LHCN-M2 (cell line): ENCODE measurements at regions not wholly inside any gene's neighbourhood (a gene's known extent, or its start where the extent isn't known, plus 50 kb on each side); places are given as distances from the start of the nearest gene placed in this dataset.
A peak's percentile ranks its signal among the peaks of the same experiment; 100 is the strongest.
"Not testable (repeated sequence)": the region's sequence is repeated elsewhere in the genome, so short reads cannot be mapped to it uniquely, and the experiment has no call there.

Experiments used
- DNase-seq: peaks from one replicate; pipeline ENCODE4 v3.0.0-alpha.2; 2012; ENCODE audit warnings: low read depth

GRCh38 chr10:130261766-130262165, 125.6 kb downstream of the GLRX3 start:
- DNase-seq = no peak

GRCh38 chr10:130263289-130263688, 127.1 kb downstream of the GLRX3 start:
- DNase-seq = no peak

DNA sequence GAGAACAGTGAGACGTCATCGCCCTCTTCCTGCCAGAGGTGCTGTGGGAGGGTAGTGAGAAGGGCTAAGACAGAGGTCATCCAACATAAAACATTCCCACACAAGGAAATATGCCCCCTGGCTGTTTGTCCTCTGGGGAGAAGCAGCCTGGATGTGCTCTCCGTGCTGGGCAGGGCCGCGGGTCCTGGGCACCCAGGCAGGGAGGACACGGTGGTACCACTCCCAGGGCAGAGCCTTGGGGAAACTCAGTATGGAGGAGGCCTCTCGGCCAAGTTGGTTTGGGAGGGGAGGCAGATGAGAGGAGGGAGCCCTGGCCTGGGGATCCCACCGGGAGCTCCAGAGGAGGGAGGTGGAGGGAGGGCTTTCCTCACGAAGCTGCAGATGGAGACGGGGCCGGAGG, 129.4 kb downstream of the GLRX3 start:
- DNase-seq = no peak

DNA sequence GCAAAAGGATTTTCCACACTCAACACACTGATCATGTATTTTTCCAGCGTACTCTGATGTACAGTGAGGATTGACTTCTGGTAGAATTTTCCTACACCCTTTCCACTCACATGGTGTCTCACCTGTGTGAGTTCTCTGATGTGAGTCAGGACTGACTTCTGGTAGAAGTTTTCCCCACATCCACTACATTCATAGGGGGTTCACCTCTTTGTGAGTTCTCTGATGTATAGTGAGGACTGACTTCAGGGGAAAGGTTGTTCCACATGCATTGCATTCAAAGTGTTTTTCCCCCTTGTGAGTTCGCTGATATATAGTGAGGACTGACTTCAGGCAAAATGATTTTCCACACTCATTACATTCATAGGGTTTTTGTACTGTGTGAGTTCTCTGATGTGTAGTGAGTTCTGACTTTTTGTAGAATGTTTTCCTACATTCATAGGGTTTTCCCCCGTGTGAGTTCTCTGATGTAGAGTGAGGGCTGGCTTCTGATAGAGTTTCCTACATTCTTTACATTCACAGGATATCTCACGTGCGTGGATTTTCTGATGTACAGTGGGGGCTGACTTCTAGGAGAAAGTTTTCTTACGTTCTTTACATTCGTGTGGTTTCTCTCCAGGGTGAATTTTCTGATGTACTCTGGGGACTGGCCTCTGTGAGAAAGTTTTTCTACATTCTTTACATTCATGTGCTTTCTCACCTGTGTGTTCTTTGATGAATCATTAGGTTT, 146.5 kb downstream of the GLRX3 start:
- no peak for DNase-seq

- no peak for DNase-seq
Measured at GRCh38 chr10:130283219-130283545, 147.0 kb downstream of the GLRX3 start.

DNA sequence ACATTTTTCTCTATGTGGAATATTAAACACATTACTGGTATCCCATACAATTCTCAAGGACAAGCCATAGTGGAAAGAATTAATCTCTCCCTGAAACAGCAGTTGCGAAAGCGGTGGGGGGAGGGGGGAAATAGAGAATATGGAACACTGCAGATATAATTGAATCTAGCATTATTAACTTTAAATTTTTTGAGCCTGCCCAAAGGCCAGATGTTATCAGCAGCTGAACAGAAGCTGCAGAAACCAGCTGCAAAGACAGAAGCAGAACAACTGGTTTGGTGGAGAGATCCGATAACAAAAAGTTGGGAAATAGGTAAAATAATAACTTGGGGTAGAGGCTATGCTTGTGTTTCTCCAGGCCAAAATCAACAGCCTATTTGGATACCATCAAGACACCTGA, 159.6 kb downstream of the GLRX3 start:
- not testable (repeated sequence) for DNase-seq

DNA sequence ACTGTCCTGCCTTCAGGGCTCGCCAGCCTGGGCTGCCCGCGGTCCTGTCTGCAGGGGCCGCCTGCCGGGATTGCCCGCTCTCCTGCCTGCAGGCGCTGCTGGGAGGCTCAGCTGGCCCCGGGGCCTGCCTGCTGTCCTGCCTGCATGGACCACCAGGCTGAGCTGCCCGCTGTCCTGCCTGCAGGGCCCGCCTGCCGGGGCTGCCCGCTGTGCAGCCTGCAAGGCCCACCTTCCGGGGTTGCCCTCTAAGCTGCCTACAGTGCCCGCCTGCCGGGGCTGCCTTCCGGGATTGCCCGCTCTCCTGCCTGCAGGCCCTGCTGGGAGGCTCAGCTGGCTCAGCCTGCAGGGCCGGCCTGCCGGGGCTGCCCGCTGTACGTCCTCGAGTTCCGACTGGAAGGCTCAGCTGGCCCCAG, 164.4 kb downstream of the GLRX3 start:
- peak; percentile 55 for DNase-seq

DNA sequence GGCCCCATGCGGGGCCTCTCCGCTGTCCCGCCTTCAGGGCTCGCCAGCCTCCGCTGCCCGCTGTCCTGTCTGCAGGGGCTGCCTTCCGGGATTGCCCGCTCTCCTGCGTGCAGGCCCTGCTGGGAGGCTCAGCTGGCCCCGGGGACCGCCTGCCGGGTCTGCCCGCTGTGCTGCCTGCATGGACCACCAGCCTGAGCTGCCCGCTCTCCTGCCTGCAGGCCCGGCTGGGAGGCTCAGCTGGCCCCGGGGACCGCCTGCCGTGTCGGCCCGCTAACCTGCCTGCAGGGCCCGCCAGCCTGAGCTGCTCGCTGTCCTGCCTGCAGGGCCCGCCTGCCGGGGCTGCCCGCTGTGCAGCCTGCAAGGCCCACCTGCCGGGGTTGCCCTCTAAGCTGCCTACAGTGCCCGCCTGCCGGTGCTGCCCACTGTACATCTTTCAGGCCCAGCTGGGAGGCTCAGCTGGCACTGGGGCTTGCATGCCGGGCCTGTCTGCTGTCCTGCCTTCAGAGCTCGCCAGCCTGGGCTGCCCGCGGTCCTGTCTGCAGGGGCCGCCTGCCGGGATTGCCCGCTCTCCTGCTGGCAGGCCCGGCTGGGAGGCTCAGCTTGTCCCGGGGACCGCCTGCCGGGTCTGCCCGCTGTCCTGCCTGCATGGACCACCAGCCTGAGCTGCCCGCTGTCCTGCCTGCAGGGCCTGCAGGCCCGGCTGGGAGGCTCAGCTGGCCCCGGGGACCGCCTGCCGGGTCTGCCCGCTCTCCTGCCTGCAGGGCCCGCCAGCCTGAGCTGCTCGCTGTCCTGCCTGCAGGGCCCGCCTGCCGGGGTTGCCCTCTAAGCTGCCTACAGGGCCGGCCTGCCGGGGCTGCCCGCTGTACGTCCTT, 165.1 kb downstream of the GLRX3 start:
- DNase-seq = peak; percentile 66

GRCh38 chr10:130326954-130327353, 190.8 kb downstream of the GLRX3 start:
- no peak for DNase-seq

DNA sequence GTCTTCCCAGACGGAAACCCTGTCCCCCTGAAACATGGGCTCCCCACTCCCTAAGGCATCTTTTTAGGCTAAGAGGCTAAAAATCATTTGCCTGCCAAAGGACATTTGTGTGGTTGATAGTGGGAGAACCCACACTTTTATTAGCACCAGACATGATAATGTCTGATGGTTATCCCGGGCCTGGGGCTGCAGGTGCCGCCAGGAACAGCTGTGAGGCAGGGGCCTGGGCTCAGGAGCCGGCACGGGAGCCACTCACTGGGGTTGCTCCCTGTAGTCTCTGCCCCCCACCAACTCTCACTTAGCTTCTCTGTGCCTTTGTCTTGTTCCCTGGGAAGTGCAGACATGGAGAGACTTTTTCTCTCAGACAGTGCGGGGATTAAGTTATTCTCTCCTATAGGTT, 193.6 kb downstream of the GLRX3 start:
- DNase-seq = no peak

- no peak for DNase-seq
Measured at GRCh38 chr10:130333185-130333584, 197.0 kb downstream of the GLRX3 start.

DNA sequence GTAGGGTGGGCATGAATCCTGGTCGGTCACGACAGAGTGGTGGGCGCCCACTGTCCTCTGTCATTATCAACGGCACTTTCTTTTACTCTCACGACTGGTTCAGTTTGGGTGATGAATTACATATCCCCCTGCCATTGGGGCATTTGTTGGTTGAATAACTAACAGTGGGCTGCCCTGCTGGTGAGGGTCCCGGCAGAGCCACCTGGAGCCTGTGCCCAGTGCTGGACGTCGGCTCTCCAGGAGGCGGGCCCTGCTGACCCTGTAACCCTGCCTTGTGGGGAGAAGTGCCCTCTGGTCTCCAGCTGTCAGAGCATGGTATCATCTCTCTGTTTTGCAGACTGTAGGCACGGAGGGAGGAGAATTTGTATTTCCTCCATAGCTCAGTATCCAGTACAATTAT, 199.1 kb downstream of the GLRX3 start:
- DNase-seq = no peak

- no peak for DNase-seq
Measured at GRCh38 chr10:130336617-130337304, 200.6 kb downstream of the GLRX3 start.

DNA sequence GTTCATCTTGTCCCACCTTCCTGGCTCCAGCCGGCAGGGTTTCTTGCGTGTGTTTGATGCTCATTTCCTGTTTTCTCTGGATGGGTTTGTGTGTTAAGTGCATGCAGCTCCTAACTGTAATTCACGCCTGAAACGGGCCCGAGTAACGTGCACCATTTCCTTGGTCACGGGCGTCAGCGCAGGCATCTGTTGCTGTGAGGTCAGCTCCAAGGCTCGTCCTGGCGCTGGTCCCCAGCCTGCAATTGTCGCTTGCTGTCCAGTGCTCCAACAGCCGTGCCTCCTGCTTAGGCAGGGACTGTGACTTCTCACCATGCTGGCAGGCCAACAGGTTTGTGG, 201.1 kb downstream of the GLRX3 start:
- DNase-seq = no peak

GRCh38 chr10:130337696-130338635, 201.8 kb downstream of the GLRX3 start:
- DNase-seq = no peak

DNA sequence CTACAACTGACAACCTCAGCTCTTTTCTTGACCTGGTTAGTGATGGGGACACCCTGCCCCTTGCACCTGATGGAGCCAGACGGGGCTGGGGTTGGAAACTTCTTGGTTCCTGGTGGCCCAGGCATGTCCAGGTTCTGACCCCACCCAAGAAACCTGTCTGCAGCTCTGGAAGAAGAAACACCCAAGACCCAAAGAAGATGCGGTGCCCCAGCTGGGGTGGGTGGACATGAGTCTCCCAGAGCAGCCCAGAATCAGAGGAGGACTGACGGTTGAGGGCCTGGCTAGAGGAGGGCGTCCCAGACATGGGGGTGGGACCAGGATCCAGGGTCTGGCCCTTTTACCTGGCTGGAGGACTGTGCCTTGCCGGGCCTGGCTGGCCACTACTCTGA, 202.4 kb downstream of the GLRX3 start:
- DNase-seq = no peak

GRCh38 chr10:130339091-130339490, 202.9 kb downstream of the GLRX3 start:
- no peak for DNase-seq

DNA sequence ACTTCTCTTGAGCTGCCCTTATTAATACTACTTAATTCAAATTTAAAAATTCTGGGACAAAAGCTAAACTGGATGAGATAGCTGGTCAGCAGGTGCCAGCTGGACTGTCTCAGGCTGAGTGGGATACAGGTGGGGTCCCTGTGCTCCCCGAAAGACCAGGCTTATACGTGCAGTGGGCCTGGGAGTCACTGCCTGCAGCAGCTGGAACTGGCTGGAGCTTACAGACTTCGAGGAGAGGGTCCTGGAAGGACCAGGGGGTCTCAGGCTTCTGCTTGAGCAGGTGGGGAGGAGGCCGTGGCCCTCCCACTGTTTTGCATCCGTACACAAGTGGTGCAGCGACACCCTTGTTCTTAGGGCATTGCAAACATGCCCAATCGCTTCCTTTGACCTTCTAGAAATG, 203.7 kb downstream of the GLRX3 start:
- no peak for DNase-seq

- DNase-seq = no peak
Measured at GRCh38 chr10:130340816-130341215, 204.6 kb downstream of the GLRX3 start.

DNA sequence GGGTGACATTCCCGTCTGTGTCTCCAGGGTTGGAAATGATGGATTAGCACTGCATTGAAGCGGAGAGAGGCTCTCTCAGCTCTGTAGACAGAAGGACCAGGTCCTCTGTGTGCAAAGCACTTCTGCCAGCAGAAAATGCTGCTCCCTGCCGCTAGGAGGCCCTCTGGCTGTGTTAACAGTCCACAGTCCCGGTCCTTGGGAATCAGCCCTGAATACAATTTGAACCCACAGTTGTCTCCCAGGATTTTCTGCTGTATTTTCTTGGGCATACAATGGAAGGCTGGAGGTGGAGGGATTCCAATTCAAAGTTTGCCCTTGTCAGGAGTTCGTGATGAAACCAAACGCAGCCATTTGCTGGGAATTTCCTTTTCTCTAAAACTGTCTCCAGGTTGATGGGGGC, 205.2 kb downstream of the GLRX3 start:
- no peak for DNase-seq

DNA sequence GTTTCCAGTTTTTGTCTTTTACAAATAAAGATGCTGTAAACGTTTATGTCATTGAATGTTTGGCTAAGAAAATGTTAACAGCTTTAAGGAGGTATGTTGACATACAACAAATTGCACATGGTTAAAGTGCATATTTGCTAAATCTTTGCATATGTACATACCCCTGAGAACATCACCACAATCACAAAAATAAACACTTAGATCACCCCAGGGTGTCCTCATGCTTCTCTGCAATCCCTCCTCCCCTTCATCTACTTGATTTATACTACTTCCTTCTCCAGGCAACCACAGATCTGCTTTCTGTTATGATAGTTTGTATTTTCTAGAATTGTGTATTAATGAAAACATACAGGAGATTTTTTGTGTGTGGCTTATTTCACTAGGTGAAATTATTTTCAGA, 209.5 kb downstream of the GLRX3 start:
- DNase-seq = no peak

DNA sequence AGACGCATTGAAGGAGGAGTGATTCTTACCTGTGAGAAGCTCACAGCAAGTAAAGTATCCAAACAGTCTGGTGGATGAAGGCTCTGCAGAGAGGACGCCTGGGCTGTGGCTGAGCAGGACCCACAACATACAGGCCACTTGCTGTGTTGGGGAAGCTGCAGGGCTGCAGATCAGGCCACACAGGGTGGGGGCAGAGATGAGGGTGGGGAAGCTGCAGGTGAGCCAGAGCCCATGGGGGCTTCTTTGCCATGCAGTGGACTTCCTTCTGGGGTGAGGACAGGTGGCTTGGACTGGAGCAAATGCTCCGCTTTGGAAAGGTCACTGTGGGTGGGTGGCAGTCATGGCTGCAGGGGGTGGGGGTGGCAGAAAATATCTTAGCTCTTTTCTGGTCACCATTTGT, 214.8 kb downstream of the GLRX3 start:
- no peak for DNase-seq
